ENCODE measurements at regions not wholly inside any gene's neighbourhood (a gene's known extent, or its start where the extent isn't known, plus 50 kb on each side); places are given as distances from the start of the nearest gene placed in this dataset.

- POLR2A ChIA-PET, result no interaction called here
- no peak for FAIRE-seq
- ATAC-seq, result no peak
- TF ChIP-seq NFE2L2 (conservative IDR thresholded peaks at IDR 0.05; ENCODE audit: low read length), result no peak
- TF ChIP-seq ZNF302 (CRISPR knock-in tag; IDR thresholded peaks at IDR 0.05), result no peak
- no peak for TF ChIP-seq RNF2 (IDR thresholded peaks at IDR 0.05; ENCODE audit: borderline replicate concordance, low read depth)
- TF ChIP-seq, protein P1, sequence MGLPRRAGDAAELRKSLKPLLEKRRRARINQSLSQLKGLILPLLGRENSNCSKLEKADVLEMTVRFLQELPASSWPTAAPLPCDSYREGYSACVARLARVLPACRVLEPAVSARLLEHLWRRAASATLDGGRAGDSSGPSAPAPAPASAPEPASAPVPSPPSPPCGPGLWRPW (IDR thresholded peaks at IDR 0.05), result no peak
- no peak for TF ChIP-seq HEYL (CRISPR knock-in tag; IDR thresholded peaks at IDR 0.05)
- TF ChIP-seq RAD21 (conservative IDR thresholded peaks at IDR 0.05 in 1 of 2, IDR thresholded peaks at IDR 0.05 in 1 of 2), result no peak
- TF ChIP-seq SREBF2 (IDR thresholded peaks at IDR 0.05), result no peak
- no peak for TF ChIP-seq EP300 (IDR thresholded peaks at IDR 0.05)
- TF ChIP-seq KDM5A (IDR thresholded peaks at IDR 0.05), result no peak
- no peak for TF ChIP-seq POLR2A (IDR thresholded peaks at IDR 0.05; ENCODE audit: low read length)
- TF ChIP-seq TP53 (CRISPR knock-in tag; IDR thresholded peaks at IDR 0.05), result no peak
- no peak for TF ChIP-seq RFX5 (IDR thresholded peaks at IDR 0.05)
- no peak for TF ChIP-seq ELK1 (IDR thresholded peaks at IDR 0.05; ENCODE audit: low read depth, low read length)
- TF ChIP-seq ZC3H11A (IDR thresholded peaks at IDR 0.05), result no peak
- TF ChIP-seq JUN (IDR thresholded peaks at IDR 0.05), result no peak
- no peak for TF ChIP-seq FOSB (CRISPR knock-in tag; IDR thresholded peaks at IDR 0.05)
- no peak for TF ChIP-seq HMGXB4 (CRISPR knock-in tag; IDR thresholded peaks at IDR 0.05; ENCODE audit: borderline replicate concordance)
- no peak for TF ChIP-seq ESRRA (IDR thresholded peaks at IDR 0.05; ENCODE audit: borderline replicate concordance, low read length)
- TF ChIP-seq CBX8 (IDR thresholded peaks at IDR 0.05), result no peak
- TF ChIP-seq EHMT2 (IDR thresholded peaks at IDR 0.05; ENCODE audit: low read depth), result no peak
- 3% methylated on average over 1 of the region's 1 CpG for WGBS (ENCODE audit: missing lambda C conversion rate)
- H3K4me3 ChIP-seq, result no peak overlapping the region
- no peaks in the 10 kb centered on the region for H3K9me3 ChIP-seq
- no peaks in the 10 kb centered on the region for H3K4me1 ChIP-seq
- CTCF ChIA-PET, result no interaction called here
- no peak overlapping the region for H3K4me2 ChIP-seq
- no peak overlapping the region for H3K27ac ChIP-seq
- no peak for DNase-seq (ENCODE audit: low read depth in 1 of 2, low spot score in 1 of 2)
Measured at GRCh38 chr10:107492389-107492788, 327.9 kb upstream of the SORCS1 start.

DNA sequence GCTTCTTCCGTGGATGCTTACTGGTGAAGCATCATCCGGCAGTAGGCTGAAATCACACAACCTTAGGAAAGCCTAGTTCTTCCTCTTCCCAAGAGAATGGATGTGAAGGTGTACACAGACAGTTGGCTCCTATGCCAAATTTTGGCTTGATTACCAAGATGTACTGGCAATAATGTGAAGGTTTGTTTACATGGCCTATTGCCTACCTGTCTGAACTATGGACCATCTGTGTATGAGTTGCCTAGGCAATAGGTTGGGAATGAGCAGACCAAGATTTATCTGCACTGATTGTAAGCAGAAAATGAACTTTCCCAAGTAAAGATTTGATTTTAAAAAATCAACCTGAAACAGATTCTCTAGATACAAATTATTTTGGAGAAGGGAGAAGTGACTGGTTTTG is 325.9 kb upstream of the SORCS1 start:
- CTCF ChIA-PET, result no interaction called here
- TF ChIP-seq CHD2 (IDR thresholded peaks at IDR 0.05; ENCODE audit: low read length, partially characterized antibody) (no peak), BHLHE40 (IDR thresholded peaks at IDR 0.05; ENCODE audit: low read depth, low read length) (no peak), PHF8 (IDR thresholded peaks at IDR 0.05; ENCODE audit: borderline replicate concordance, low read depth) (no peak), RARB (CRISPR knock-in tag; IDR thresholded peaks at IDR 0.05) (no peak), EHMT2 (IDR thresholded peaks at IDR 0.05; ENCODE audit: low read depth) (no peak), ELK1 (IDR thresholded peaks at IDR 0.05; ENCODE audit: low read depth, low read length) (no peak), MAX (IDR thresholded peaks at IDR 0.05) (no peak), HOXA7 (CRISPR knock-in tag; IDR thresholded peaks at IDR 0.05) (no peak), MAFK (IDR thresholded peaks at IDR 0.05; ENCODE audit: partially characterized antibody) (no peak), POLR2A (IDR thresholded peaks at IDR 0.05; ENCODE audit: low read length) (no peak)
- H3K27ac ChIP-seq, result no peak overlapping the region
- no peaks in the 10 kb centered on the region for H3K9me3 ChIP-seq
- WGBS (ENCODE audit: missing lambda C conversion rate), result 55% methylated on average over 2 of the region's 2 CpGs
- H3K4me2 ChIP-seq, result no peak overlapping the region
- H3K4me3 ChIP-seq, result no peak overlapping the region
- FAIRE-seq (no peak), ATAC-seq (no peak), DNase-seq (ENCODE audit: low read depth in 1 of 2, low spot score in 1 of 2) (no peak)
- no peaks in the 10 kb centered on the region for H3K4me1 ChIP-seq
- POLR2A ChIA-PET, result no interaction called here
